ENCODE measurements at regions not wholly inside any gene's neighbourhood (a gene's known extent, or its start where the extent isn't known, plus 50 kb on each side); places are given as distances from the start of the nearest gene placed in this dataset.

DNA sequence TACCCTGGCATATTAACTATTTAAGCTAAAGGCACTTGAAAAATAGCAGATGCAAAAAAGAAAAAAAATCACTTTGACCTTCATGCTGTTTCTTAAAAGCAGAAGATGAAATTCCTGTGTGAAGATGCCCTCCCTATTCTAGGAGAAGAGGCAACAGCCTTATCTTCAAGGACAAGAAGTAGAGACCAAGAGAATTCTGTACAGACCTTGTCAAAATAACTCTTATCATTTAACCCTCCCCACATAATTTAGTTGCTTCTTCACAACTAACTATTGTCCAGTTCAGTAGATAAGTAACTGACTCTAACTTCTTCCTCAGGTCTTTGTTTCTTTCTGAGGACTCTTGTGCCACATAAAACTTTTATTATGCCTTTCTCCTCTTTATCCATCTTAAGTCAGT lies 72.0 kb upstream of the MARCHF10 start:
- Histone ChIP-seq H3K4me1 (ENCODE audit: insufficient read depth, low read length) (peaks cover 24% of the 10 kb centered on the region), H3K9me3 (ENCODE audit: low read length) (no peaks in the 10 kb centered on the region), H3F3A (ENCODE audit: low read length, unreplicated experiment) (no peaks in the 10 kb centered on the region), H3K79me2 (ENCODE audit: low read length) (no peaks in the 10 kb centered on the region), H3K36me3 (ENCODE audit: low read depth, low read length) (no peaks in the 10 kb centered on the region), H3K27me3 (ENCODE audit: low read length) (no peaks in the 10 kb centered on the region), H3K9ac (ENCODE audit: low read length) (no peak overlapping the region), H3K9me2 (replicated peaks; ENCODE audit: low read length) (no peaks in the 10 kb centered on the region), H3K27ac (ENCODE audit: low read length) (no peak overlapping the region), H3K4me3 (ENCODE audit: low read length) (no peak overlapping the region), H3K4me2 (ENCODE audit: low read length) (no peak overlapping the region), H4K20me1 (ENCODE audit: low read length) (no peaks in the 10 kb centered on the region), H2AFZ (ENCODE audit: low read length) (no peak overlapping the region)
- TF ChIP-seq EZH2phosphoT487 (IDR thresholded peaks at IDR 0.05; ENCODE audit: borderline replicate concordance, low read length) = no peak
- TF ChIP-seq EZH2 (IDR thresholded peaks at IDR 0.05; ENCODE audit: low read length, unreplicated experiment) = no peak
- TF ChIP-seq CTCF (conservative IDR thresholded peaks at IDR 0.05; ENCODE audit: low read depth, low read length) = no peak
- ChIA-PET CTCF (no interaction called here), POLR2A (ENCODE audit: unreplicated experiment) (no interaction called here)
- intact Hi-C loops (cut with micrococcal nuclease) = no loop called here
- BruUV-seq (replicated peaks) = no TSS peak
- ATAC-seq (no peak), DNase-seq (no peak)

- peak; percentile 83 for DNase-seq
- Histone ChIP-seq H3K9ac (ENCODE audit: low read length) (peak overlapping the region; percentile 1), H3K4me1 (ENCODE audit: insufficient read depth, low read length) (peaks cover 24% of the 10 kb centered on the region), H3K9me2 (replicated peaks; ENCODE audit: low read length) (no peaks in the 10 kb centered on the region), H3K27me3 (ENCODE audit: low read length) (no peaks in the 10 kb centered on the region), H3K27ac (ENCODE audit: low read length) (peak overlapping the region; percentile 60), H3K9me3 (ENCODE audit: low read length) (no peaks in the 10 kb centered on the region), H2AFZ (ENCODE audit: low read length) (peak overlapping the region; percentile 28; the same call in 1 of the 2 replicates), H3K36me3 (ENCODE audit: low read depth, low read length) (no peaks in the 10 kb centered on the region), H3K4me3 (ENCODE audit: low read length) (peak overlapping the region; percentile 0; the same call in 1 of the 2 replicates), H3F3A (ENCODE audit: low read length, unreplicated experiment) (no peaks in the 10 kb centered on the region), H3K79me2 (ENCODE audit: low read length) (no peaks in the 10 kb centered on the region), H4K20me1 (ENCODE audit: low read length) (no peaks in the 10 kb centered on the region), H3K4me2 (ENCODE audit: low read length) (peak overlapping the region; percentile 51)
- TF ChIP-seq EZH2 (IDR thresholded peaks at IDR 0.05; ENCODE audit: low read length, unreplicated experiment) = no peak
- no peak for TF ChIP-seq CTCF (conservative IDR thresholded peaks at IDR 0.05; ENCODE audit: low read depth, low read length)
- TF ChIP-seq EZH2phosphoT487 (IDR thresholded peaks at IDR 0.05; ENCODE audit: borderline replicate concordance, low read length) = no peak
- POLR2A ChIA-PET (ENCODE audit: unreplicated experiment) = interaction anchor here (0.7 to 1.2 kb wide), 2 partner anchors 91 to 97 kb away, joined by 4 to 5 read pairs; no protein-coding TSS in a partner anchor
- peak; percentile 86 for ATAC-seq
- no TSS peak for BruUV-seq (replicated peaks)
- intact Hi-C loops (cut with micrococcal nuclease) = loop anchor here (1.0 to 2.0 kb wide), 3 partner anchors 11 to 91 kb away; no protein-coding TSS in a partner anchor
- CTCF ChIA-PET = interaction anchor here (0.6 kb wide), 5 partner anchors 90 to 766 kb away, joined by 3 to 7 read pairs (median 3); no protein-coding TSS in a partner anchor
Measured at GRCh38 chr17:62876673-62877405, 68.7 kb upstream of the MARCHF10 start.

GRCh38 chr17:62876063-62876462 lies 67.9 kb upstream of the MARCHF10 start:
- Histone ChIP-seq H3K9ac (ENCODE audit: low read length) (peak overlapping the region; percentile 1; the same call in 1 of the 2 replicates), H2AFZ (ENCODE audit: low read length) (no peak overlapping the region), H3K4me3 (ENCODE audit: low read length) (no peak overlapping the region), H3F3A (ENCODE audit: low read length, unreplicated experiment) (no peaks in the 10 kb centered on the region), H3K27me3 (ENCODE audit: low read length) (no peaks in the 10 kb centered on the region), H4K20me1 (ENCODE audit: low read length) (no peaks in the 10 kb centered on the region), H3K9me2 (replicated peaks; ENCODE audit: low read length) (no peaks in the 10 kb centered on the region), H3K79me2 (ENCODE audit: low read length) (no peaks in the 10 kb centered on the region), H3K4me2 (ENCODE audit: low read length) (peak overlapping the region; percentile 51), H3K27ac (ENCODE audit: low read length) (peak overlapping the region; percentile 60), H3K4me1 (ENCODE audit: insufficient read depth, low read length) (peaks cover 24% of the 10 kb centered on the region), H3K9me3 (ENCODE audit: low read length) (no peaks in the 10 kb centered on the region), H3K36me3 (ENCODE audit: low read depth, low read length) (no peaks in the 10 kb centered on the region)
- no TSS peak for BruUV-seq (replicated peaks)
- DNase-seq (peak; percentile 52), ATAC-seq (peak; percentile 56)
- POLR2A ChIA-PET (ENCODE audit: unreplicated experiment) = interaction anchor here (0.7 kb wide), 1 partner anchor 9 kb away, joined by 4 read pairs; no protein-coding TSS in a partner anchor
- intact Hi-C loops (cut with micrococcal nuclease) = loop anchor here (1.0 to 2.0 kb wide), 2 partner anchors 17 to 92 kb away; no protein-coding TSS in a partner anchor
- CTCF ChIA-PET = interaction anchor here (0.6 kb wide), 2 partner anchors 166 to 767 kb away, joined by 3 to 7 read pairs; no protein-coding TSS in a partner anchor
- TF ChIP-seq EZH2 (IDR thresholded peaks at IDR 0.05; ENCODE audit: low read length, unreplicated experiment) (no peak), CTCF (conservative IDR thresholded peaks at IDR 0.05; ENCODE audit: low read depth, low read length) (no peak), EZH2phosphoT487 (IDR thresholded peaks at IDR 0.05; ENCODE audit: borderline replicate concordance, low read length) (no peak)

All from PC-3 (cell line).